Right atrium auricular region (tissue), 2 donors: ENCODE measurements at regions not wholly inside any gene's neighbourhood (a gene's known extent, or its start where the extent isn't known, plus 50 kb on each side); places are given as distances from the start of the nearest gene placed in this dataset.

Experiments used
- DNase-seq: peaks from one replicate; pipeline ENCODE4 v3.0.0-alpha.2; 2019; ENCODE audit warnings: low spot score
- H3K27ac ChIP-seq, 2 donors: fragments of 200-600 bp; sonication (generic); 1 replicate in 1 of 2; 2 replicates in 1 of 2; pipeline ENCODE4 v1.5.1; 2016 to 2019
- H3K27me3 ChIP-seq, 2 donors: fragments of 200-600 bp; sonication (generic); one replicate each; pipeline versions ENCODE4 v1.5.1 to v1.6.0; 2017 to 2019
- H3K36me3 ChIP-seq: fragments of 200-600 bp; sonication (generic); one replicate; pipeline ENCODE4 v1.5.1; 2016
- H3K4me1 ChIP-seq, 2 donors: fragments of 200-600 bp; sonication (generic); one replicate each; pipeline versions ENCODE4 v1.5.1 to v1.6.0; 2017 to 2019
- H3K4me3 ChIP-seq, 2 donors: fragments of 200-600 bp; sonication (generic); 1 replicate in 1 of 2; 2 replicates in 1 of 2; pipeline ENCODE4 v1.5.1; 2017 to 2019; ENCODE audit warnings: mild to moderate bottlenecking in 1 of 2, moderate library complexity in 1 of 2
- H3K9me3 ChIP-seq, 2 donors: fragments of 200-600 bp; sonication (generic); one replicate each; pipeline ENCODE4 v1.5.1; 2019
- CTCF ChIP-seq, 2 donors: fragments of 200-600 bp; sonication (generic); IDR thresholded peaks; one replicate each; pipeline ENCODE4 v1.5.1; 2019; ENCODE audit warnings: antibody characterized with exemption in 2 of 2

- Histone ChIP-seq H3K4me3 (no peak overlapping the region), H3K9me3 (no peaks in the 10 kb centered on the region), H3K36me3 (no peaks in the 10 kb centered on the region), H3K4me1 (peaks cover 0 to 20% of the 10 kb centered on the region in 2 donors), H3K27me3 (no peaks in the 10 kb centered on the region), H3K27ac (no peak overlapping the region)
- TF ChIP-seq CTCF (IDR thresholded peaks at IDR 0.05): no peak
- DNase-seq: no peak
These were observed 178.3 kb upstream of the ZNF608 start for GRCh38 chr5:124924729-124925128.

DNA sequence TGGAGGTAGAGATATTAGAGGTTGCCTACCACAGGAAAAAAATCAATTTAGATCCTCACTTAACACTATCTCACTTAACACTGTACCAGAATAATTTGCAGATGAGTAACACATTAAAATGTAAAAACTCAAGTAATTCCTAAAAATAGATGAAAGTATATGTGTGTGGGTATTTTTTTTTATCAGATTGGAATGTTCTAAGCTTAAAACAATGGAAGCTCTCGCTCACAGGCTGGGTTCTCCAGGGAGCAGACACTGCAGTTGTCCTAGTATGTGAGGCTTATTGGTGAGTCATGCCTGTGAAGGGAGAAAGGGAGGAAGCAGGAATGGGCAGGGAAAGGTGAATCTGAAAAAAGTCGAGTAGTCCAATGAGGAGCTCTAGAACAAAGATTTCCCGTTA lies 181.3 kb upstream of the ZNF608 start:
- Histone ChIP-seq H3K4me3 (no peak overlapping the region), H3K27me3 (no peaks in the 10 kb centered on the region), H3K9me3 (no peaks in the 10 kb centered on the region), H3K36me3 (no peaks in the 10 kb centered on the region), H3K27ac (no peak overlapping the region), H3K4me1 (peaks cover 0 to 12% of the 10 kb centered on the region in 2 donors)
- TF ChIP-seq CTCF (IDR thresholded peaks at IDR 0.05): no peak
- DNase-seq: no peak

DNA sequence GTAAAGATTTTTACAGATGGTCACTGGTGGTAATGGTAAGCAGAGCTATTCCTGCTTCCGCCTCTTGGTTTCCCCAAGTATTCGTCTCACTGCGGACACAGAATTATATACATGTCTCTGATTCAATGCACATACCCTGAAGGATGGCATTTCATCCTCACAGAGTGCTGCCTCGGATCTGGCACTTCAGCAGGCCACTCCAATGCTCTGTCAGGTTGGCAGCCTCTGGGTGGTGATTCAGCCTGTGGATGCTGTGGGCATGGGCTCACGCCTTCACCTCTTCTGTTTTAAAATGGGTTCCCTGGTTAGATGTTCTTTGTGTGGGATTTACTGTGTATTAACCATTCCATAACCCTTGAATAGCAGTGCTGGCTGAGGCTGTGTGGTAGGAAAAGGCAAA lies 182.6 kb upstream of the ZNF608 start:
- TF ChIP-seq CTCF (IDR thresholded peaks at IDR 0.05): no peak
- Histone ChIP-seq H3K4me3 (no peak overlapping the region), H3K4me1 (no peaks in the 10 kb centered on the region), H3K27me3 (no peaks in the 10 kb centered on the region), H3K36me3 (no peaks in the 10 kb centered on the region), H3K9me3 (no peaks in the 10 kb centered on the region), H3K27ac (no peak overlapping the region)
- no peak for DNase-seq

DNA sequence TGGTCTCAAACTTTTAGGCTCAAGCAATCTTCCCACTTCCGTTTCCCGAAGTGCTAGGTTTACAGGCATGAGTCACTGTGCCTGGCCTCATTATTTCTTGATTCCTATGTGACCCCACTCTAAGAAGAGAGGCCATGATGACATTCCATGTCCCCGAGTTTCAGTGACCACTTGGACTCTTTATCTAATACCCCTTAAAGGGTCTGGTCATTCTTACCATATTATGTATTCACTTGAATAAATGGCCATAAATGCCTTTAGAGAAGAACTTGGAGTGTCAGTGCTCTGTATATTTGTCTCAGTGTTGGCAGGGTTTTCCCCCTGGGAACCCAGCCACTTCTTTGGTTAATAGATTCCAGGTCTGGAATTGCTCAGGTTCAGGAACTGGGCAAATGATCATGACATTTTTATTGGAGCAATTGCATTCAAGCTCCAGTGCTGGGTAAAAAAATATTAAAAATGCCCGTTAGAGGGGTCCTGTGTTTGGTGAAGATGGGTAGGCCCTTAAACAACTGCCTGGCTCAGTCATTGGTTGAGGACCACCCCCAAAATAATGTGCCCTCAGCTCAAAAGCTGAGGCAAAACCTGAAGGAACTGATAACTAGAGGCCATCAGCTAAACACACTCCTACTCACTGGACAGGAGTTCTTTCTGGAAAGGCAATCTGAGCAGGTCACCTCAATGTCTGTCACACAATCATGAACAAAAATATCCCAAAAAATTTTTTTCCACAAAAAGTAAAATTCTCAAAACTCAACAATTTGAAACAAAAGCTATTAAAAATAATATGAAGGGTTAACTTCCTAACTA lies 186.6 kb upstream of the ZNF608 start:
- Histone ChIP-seq H3K4me3 (no peak overlapping the region), H3K36me3 (no peaks in the 10 kb centered on the region), H3K27me3 (no peaks in the 10 kb centered on the region), H3K9me3 (no peaks in the 10 kb centered on the region), H3K4me1 (no peaks in the 10 kb centered on the region), H3K27ac (peak overlapping the region in 1 of 2 donors; percentile 3)
- TF ChIP-seq CTCF (IDR thresholded peaks at IDR 0.05): no peak
- DNase-seq: no peak

DNA sequence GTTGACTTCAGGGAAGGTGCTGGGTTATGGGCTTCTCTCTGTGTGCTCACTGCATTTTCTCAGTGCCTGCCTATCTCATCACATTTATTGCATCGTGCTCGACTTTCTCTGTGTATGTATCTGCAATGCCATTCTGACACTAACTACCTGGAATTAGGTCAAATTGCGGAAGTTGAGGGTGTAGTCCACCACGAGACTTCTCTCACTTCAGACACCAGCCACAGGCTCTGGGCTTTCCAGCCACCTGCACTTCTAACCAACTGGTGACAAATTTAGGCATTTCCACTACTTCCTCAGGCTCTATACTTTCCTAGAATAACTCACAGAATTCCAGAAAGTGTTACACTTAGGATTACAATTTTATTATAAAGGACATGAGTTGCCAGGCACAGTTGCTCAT lies 188.6 kb upstream of the ZNF608 start:
- H3K4me1 ChIP-seq: no peaks in the 10 kb centered on the region
- H3K36me3 ChIP-seq: no peaks in the 10 kb centered on the region
- no peak for DNase-seq
- no peaks in the 10 kb centered on the region for H3K9me3 ChIP-seq
- H3K4me3 ChIP-seq: no peak overlapping the region
- H3K27me3 ChIP-seq: no peaks in the 10 kb centered on the region
- TF ChIP-seq CTCF (IDR thresholded peaks at IDR 0.05): no peak
- H3K27ac ChIP-seq: no peak overlapping the region

DNA sequence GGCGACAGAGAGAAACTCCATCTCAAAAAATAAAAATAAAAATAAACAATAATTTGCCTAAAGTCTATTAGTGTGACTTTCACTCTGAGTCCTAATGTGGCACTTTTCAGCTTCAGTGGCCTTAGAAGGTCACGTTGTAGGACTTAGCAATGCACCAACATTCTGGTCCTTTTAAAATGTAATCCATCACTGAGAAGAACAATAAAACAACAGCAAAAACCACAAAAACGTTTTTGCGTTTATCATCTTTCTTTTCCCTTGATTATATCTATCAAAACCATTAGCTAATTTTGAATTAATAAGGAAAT lies 190.1 kb upstream of the ZNF608 start:
- Histone ChIP-seq H3K9me3 (no peaks in the 10 kb centered on the region), H3K27me3 (no peaks in the 10 kb centered on the region), H3K27ac (no peak overlapping the region), H3K4me1 (no peaks in the 10 kb centered on the region), H3K36me3 (no peaks in the 10 kb centered on the region), H3K4me3 (no peak overlapping the region)
- no peak for TF ChIP-seq CTCF (IDR thresholded peaks at IDR 0.05)
- no peak for DNase-seq
